RCC 7860 (cell line): ENCODE measurements at regions not wholly inside any gene's neighbourhood (a gene's known extent, or its start where the extent isn't known, plus 50 kb on each side); places are given as distances from the start of the nearest gene placed in this dataset.

Source experiments
- DNase-seq: peaks from one replicate; pipeline ENCODE4 v3.0.0-alpha.2; 2015; ENCODE audit warnings: low spot score
- FAIRE-seq: peaks from 2 replicates; lab custom pipeline; 2012; peaks lifted over from hg19 to GRCh38; lab: Jason Lieb, UNC

- no peak for DNase-seq
- FAIRE-seq = no peak
Observed at GRCh38 chr5:6831678-6832671, 118.7 kb downstream of the TENT4A start.

- DNase-seq = no peak
- no peak for FAIRE-seq
Observed at GRCh38 chr5:6832994-6833393, 119.8 kb downstream of the TENT4A start.

GRCh38 chr5:6833406-6833805 lies 120.2 kb downstream of the TENT4A start:
- FAIRE-seq = no peak
- no peak for DNase-seq

- no peak for FAIRE-seq
Observed at GRCh38 chr5:6837095-6837494, 123.9 kb downstream of the TENT4A start.

GRCh38 chr5:6837519-6838110 lies 124.4 kb downstream of the TENT4A start:
- DNase-seq = no peak

More at GRCh38 chr5:6837095-6837494, 123.9 kb downstream of the TENT4A start:
- no peak for DNase-seq

GRCh38 chr5:6838736-6839135 lies 125.5 kb downstream of the TENT4A start:
- FAIRE-seq (no peak), DNase-seq (no peak)

More at GRCh38 chr5:6837519-6838110, 124.4 kb downstream of the TENT4A start:
- FAIRE-seq = no peak

- no peak for FAIRE-seq
Observed at GRCh38 chr5:6840136-6840793, 127.0 kb downstream of the TENT4A start.

GRCh38 chr5:6843335-6843734 lies 130.1 kb downstream of the TENT4A start:
- no peak for FAIRE-seq
- no peak for DNase-seq

More at GRCh38 chr5:6840136-6840793, 127.0 kb downstream of the TENT4A start:
- no peak for DNase-seq

GRCh38 chr5:6843821-6844220 lies 130.6 kb downstream of the TENT4A start:
- no peak for FAIRE-seq
- DNase-seq = no peak

GRCh38 chr5:6845856-6846255 lies 132.6 kb downstream of the TENT4A start:
- DNase-seq (no peak), FAIRE-seq (no peak)

- no peak for FAIRE-seq
Observed at GRCh38 chr5:6847870-6848269, 134.6 kb downstream of the TENT4A start.

GRCh38 chr5:6849316-6850105 lies 136.3 kb downstream of the TENT4A start:
- FAIRE-seq (no peak), DNase-seq (no peak)

More at GRCh38 chr5:6847870-6848269, 134.6 kb downstream of the TENT4A start:
- DNase-seq = no peak

GRCh38 chr5:6850106-6850432 lies 136.8 kb downstream of the TENT4A start:
- FAIRE-seq (no peak), DNase-seq (no peak)

- DNase-seq (no peak), FAIRE-seq (no peak)
Observed at GRCh38 chr5:6856653-6857052, 143.4 kb downstream of the TENT4A start.

- FAIRE-seq (no peak), DNase-seq (no peak)
Observed at GRCh38 chr5:6858419-6858818, 145.2 kb downstream of the TENT4A start.

- DNase-seq (no peak), FAIRE-seq (no peak)
Observed at GRCh38 chr5:6859023-6859422, 145.8 kb downstream of the TENT4A start.

- DNase-seq (no peak), FAIRE-seq (no peak)
Observed at GRCh38 chr5:6859951-6860638, 146.9 kb downstream of the TENT4A start.

- DNase-seq (no peak), FAIRE-seq (no peak)
Observed at GRCh38 chr5:6861036-6861435, 147.8 kb downstream of the TENT4A start.

- FAIRE-seq = no peak
- DNase-seq = no peak
Observed at GRCh38 chr5:6861667-6862066, 148.4 kb downstream of the TENT4A start.

- FAIRE-seq (no peak), DNase-seq (no peak)
Observed at GRCh38 chr5:6862306-6862705, 149.1 kb downstream of the TENT4A start.
